GM10266 (cell line): ENCODE measurements at regions not wholly inside any gene's neighbourhood (a gene's known extent, or its start where the extent isn't known, plus 50 kb on each side); places are given as distances from the start of the nearest gene placed in this dataset.
"Not testable (repeated sequence)": the region's sequence is repeated elsewhere in the genome, so short reads cannot be mapped to it uniquely, and the experiment has no call there.

Source experiments
- DNase-seq: peaks from one replicate; pipeline ENCODE4 v3.0.0; 2012; ENCODE audit errors: extremely low spot score
- CTCF ChIP-seq: IDR thresholded peaks from 2 replicates; pipeline ENCODE4 v1.5.1; 2012; ENCODE audit warnings: mild to moderate bottlenecking, low read depth; ENCODE audit not compliant: control insufficient read depth, insufficient read depth; ENCODE audit errors: missing control alignments

- TF ChIP-seq CTCF, result no peak
Measured at GRCh38 chr2:16092861-16093638, 152.7 kb downstream of the MYCN start.

GRCh38 chr2:16091576-16092282 is 151.4 kb downstream of the MYCN start:
- no peak for DNase-seq
- TF ChIP-seq CTCF, result no peak

More at GRCh38 chr2:16092861-16093638, 152.7 kb downstream of the MYCN start:
- DNase-seq, result no peak

GRCh38 chr2:16090650-16091575 is 150.6 kb downstream of the MYCN start:
- DNase-seq, result no peak
- TF ChIP-seq CTCF, result no peak

- not testable (repeated sequence) for DNase-seq
Measured at GRCh38 chr2:16089491-16089890, 149.1 kb downstream of the MYCN start.

GRCh38 chr2:16088802-16089112 is 148.4 kb downstream of the MYCN start:
- TF ChIP-seq CTCF, result no peak
- DNase-seq, result no peak

GRCh38 chr2:16088035-16088801 is 147.9 kb downstream of the MYCN start:
- TF ChIP-seq CTCF, result no peak
- DNase-seq, result no peak

- not testable (repeated sequence) for DNase-seq
Measured at GRCh38 chr2:16086136-16086535, 145.8 kb downstream of the MYCN start.
